GM12801 (cell line): ENCODE measurements at regions not wholly inside any gene's neighbourhood (a gene's known extent, or its start where the extent isn't known, plus 50 kb on each side); places are given as distances from the start of the nearest gene placed in this dataset.

Source experiments
- TF ChIP-seq, protein P1 (sequence below): IDR thresholded peaks from one replicate; pipeline ENCODE4 v1.5.1; 2011; ENCODE audit warnings: control low read depth; ENCODE audit not compliant: insufficient read length; ENCODE audit errors: extremely low read depth

DNA sequence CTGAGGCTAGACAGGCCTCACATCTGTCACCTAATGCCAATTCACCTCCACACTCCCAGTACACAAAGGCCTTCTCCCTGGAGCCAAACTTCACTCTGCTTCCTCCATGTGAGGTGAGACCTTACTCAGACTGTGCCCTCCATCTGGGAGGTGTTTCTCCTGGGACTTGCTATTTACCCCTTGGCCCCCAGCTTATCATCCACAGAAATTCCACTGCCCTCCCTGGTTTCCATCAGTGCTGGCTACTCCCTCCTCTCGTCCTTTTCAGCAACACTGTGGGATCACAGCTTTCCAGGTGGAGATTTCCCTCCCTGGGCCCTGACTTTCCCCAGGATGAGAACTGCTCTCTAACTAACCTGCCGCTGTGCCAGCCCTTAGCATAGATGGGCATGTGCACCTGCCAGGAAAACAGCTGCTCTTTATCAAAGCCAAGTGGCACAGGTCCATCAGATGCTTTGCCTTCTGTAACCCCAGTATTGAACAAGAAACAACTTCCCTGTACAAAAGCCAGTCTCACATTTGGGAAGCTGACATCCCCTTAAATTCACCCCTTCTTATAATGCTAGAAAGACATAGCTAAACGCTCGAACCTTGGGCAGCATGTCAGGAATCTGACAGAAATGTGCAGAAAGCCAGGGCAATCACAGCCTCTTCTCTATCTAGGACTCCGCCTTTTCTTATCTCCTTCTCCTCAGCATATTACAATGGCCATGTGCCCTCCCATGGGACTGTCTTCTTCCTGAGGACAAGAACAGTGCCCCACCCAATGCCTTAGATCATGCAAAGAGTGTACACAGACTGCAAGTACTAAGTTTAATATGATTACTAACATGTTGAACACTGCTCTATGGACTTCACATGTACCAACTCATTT lies 535.5 kb upstream of the ID2 start:
- TF ChIP-seq, protein P1, sequence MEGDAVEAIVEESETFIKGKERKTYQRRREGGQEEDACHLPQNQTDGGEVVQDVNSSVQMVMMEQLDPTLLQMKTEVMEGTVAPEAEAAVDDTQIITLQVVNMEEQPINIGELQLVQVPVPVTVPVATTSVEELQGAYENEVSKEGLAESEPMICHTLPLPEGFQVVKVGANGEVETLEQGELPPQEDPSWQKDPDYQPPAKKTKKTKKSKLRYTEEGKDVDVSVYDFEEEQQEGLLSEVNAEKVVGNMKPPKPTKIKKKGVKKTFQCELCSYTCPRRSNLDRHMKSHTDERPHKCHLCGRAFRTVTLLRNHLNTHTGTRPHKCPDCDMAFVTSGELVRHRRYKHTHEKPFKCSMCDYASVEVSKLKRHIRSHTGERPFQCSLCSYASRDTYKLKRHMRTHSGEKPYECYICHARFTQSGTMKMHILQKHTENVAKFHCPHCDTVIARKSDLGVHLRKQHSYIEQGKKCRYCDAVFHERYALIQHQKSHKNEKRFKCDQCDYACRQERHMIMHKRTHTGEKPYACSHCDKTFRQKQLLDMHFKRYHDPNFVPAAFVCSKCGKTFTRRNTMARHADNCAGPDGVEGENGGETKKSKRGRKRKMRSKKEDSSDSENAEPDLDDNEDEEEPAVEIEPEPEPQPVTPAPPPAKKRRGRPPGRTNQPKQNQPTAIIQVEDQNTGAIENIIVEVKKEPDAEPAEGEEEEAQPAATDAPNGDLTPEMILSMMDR: no peak

DNA sequence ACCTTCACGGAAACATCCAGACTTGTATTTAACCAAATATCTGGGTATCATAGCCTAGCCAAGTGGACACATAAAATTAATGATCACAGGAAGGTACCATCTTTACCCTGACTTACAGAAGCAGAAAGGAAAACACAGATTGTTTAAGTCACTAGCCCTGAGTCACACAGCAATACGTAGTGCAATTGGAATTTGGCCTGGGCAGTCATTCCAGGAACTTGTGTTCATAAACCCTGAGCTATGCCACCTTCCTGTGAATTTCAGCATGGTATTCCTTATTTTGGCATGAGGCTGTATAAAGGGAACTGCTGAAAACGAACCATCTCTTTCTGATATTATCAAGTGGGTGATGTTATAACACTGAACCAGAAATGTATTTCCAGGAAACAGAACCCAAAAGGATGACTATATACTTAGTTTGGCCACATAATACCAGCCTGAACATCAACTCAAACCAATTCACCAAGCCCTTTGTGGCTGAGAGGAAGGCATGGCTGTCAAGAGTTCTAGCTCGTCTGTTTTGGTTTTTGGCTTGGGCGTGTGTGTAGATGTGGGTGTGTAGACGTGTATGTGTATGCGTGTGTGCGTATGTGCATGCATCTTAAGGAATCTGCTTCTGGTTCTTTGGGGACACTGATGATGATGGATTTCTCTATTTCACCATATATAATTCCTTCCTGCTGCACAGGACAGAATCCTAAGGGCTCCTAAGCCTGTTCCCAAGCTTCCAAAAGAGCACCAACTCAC lies 533.4 kb upstream of the ID2 start:
- TF ChIP-seq, protein P1: no peak

DNA sequence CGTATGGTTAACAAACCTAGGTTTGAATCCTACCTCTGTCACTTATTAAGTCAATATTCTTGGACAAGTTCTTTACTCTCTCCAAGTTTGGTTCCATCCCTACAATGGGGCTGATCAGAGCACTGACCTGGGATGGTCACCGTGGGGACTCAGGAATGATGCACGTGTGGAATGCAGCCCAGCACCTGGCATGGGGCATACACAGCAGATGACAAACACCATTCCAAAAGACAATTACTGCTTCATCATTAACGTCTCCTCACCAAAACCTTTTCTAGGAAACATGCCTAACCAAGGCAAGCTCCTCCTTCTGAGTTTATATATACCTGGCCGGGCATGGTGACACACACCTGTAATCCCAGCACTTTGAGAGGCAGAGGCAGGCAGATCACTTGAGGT lies 532.9 kb upstream of the ID2 start:
- TF ChIP-seq, protein P1: no peak

DNA sequence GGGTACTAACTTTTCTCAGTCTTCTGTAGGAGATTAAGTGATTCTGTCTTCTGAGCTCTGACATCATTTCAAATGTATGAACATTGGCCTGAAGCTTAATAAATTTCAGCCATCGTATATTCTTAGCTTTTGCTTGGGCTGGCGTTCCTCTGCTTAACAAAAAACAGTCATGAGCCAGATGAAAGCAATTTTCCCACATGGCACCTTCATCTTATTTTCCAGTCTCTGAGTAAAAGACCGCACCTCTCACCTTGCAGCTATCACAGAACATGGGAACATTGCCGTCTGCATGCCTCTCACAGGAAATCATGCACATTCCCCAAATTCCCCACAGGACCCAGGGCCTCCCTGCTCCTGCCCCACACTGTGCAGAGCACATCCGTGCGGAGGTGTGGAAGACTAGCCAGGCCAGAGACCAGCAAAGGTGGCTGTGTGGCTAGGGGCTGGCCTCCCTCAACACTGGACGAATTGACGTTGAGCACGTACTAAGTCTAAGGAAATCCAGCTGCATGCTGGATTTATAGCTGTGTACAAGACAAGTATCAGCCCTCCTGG lies 531.8 kb upstream of the ID2 start:
- TF ChIP-seq, protein P1: no peak

DNA sequence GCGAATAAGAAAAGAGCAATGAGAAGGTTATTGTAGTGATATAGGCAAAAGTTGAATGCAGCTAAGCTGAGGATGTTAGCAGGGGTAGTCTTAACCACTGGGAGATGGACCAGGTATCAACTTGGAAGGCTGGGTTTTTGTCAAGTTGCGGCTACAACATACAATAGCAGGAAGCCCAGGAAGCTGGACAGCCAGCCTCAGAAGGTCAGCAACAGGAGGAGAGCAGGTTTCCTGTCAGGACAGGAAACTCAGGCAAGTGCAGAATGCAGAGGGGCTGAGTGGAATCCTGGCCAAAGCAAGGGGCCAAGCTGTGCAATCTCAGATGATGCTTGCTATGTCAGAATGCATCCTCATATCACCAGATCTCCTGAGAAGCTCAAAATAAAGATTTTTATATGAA lies 530.0 kb upstream of the ID2 start:
- TF ChIP-seq, protein P1: no peak

DNA sequence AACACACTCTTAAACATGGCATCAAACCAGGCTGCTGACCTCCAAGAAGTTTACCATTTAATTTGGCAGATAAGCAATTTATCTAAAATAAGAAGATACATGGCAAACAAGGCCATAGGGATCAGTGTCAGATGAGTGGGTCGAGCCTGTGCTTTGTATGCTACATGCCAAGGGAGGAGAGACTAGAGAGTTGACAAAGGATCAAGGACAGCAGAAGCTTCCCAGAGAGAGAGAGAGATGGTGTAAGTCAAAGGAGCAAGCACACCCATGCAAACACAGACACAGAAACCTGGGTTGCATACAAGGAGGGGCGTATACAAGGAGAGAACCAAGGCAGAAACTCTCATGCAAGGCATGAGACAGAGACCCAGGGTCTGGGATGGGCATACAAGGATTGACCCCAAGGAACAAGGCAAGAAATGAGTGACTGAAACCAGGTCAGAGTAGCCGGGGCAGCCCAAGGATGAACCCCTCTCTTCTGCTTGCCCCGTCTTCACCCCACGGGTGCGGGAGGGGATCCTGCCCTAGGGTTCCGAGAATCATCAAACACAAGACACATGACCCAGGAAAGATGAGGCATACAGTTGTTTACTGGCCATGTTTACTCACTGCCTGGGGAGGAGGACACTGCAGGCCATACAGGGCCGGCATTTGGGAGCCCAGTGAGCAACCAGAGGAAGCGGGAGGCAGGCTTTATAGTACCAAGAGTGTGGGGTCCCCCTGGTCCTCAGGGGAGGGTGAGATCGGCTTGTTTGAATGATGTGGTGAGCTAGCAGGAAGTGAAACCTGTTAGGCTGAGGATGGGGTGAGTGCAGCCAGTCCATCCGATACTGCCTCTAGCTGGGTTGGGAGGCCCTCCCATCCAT lies 529.2 kb upstream of the ID2 start:
- TF ChIP-seq, protein P1: no peak
